NCI-H510A treated with DMSO at 0.1 percent for 48 hours (cell line): ENCODE measurements at regions not wholly inside any gene's neighbourhood (a gene's known extent, or its start where the extent isn't known, plus 50 kb on each side); places are given as distances from the start of the nearest gene placed in this dataset.
"Not testable (repeated sequence)": the region's sequence is repeated elsewhere in the genome, so short reads cannot be mapped to it uniquely, and the experiment has no call there.

Experiments used
- DNase-seq: peaks from one replicate; lab custom pipeline; 2025; lab: John Stamatoyannopoulos, UW

DNA sequence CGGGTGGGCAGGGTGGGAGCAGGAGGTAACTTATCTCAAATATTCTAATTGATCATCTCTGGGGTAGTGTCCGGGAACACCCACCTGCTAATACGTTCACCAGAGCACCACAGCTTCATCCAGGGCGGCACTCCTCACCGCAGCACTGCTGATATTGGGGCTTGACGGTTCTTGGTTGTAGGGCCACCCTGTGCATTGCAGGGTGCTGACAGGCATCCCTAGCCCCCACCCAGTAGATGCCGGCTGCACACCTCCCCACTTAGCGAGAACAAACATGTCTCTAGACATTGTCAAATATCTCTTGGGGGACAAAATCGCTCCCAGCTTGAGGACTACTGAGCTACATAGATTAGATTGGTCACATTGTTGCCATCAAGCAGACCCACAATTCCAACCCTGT, 73.9 kb upstream of the WASF3 start:
- no peak for DNase-seq

DNA sequence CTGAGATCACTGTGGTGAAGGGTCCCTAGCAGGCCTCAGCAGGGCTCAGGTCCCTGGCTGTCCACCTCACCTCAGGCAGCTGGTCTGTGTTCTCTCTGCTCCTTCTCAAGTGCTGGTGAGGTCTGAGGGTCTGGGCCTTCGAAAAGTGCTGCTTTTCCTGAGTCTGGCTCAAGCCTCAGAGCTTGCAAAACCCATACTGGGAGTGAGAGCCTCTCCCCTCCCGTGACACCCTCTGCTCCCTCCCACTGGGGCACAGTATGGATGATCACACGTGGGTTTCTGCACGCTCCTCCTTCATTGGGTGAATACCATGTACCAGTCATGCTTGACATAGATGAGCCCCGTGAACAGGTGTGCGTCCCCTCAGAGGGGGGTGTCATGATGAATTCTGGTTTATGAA, 73.3 kb upstream of the WASF3 start:
- no peak for DNase-seq

GRCh38 chr13:26485288-26485687, 72.2 kb upstream of the WASF3 start:
- DNase-seq = no peak

DNA sequence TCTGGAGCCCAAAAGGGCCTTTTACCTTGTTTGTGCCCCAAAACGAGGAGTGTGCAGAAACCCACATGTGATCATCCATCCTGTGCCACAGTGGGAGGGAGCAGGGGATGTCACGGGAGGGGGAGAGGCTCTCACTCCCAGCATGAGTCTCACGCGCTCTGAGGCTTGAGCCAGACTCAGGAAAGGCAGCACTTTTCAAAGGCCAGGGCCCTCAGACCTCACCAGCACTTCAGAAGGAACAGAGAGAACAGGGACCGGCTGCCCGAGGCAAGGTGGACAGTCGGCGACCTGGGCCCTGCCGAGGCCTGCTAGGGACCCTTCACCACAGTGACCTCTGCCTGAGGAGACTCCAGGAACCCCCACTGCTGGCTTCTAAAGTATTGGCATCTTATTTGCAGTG, 71.7 kb upstream of the WASF3 start:
- no peak for DNase-seq

DNA sequence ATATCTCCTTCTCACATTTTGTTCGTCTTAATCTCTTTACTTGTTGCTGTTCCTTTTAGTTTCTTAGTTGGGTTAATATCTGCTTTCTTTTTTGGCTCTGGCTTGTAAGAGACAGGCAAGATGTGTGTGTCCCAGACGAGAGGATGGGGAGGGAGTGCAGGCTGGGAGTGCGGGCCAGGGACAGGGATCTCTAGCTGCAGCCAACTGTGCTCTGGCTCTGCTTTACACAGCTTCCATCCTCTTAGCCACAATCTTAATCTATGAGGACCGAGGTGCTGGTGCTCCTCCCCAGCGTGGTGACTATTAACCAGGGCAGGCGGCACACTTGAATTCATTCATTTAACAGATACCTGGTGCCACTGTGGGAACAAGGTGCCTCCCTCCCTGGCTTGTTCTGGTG, 70.9 kb upstream of the WASF3 start:
- DNase-seq = no peak

GRCh38 chr13:26487781-26488180, 69.7 kb upstream of the WASF3 start:
- no peak for DNase-seq

GRCh38 chr13:26488236-26489003, 69.1 kb upstream of the WASF3 start:
- no peak for DNase-seq

DNA sequence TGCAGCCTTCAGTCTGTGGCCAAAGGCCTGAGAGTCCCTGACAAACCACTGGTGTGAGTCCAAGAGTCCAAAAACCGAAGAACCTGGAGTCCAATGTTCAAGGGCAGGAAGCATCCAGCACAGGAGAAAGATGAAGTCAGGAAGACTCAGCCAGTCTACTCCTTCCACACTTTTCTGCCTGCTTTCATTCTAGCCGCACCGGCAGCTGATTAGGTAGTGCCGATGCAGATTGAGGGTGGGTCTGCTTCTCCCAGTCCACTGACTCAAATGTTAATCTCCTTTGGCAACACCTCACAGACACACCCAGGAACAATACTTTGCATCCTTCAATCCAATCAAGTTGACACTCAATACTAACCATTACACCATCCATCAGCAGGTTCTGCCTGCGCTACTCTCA, 65.2 kb upstream of the WASF3 start:
- not testable (repeated sequence) for DNase-seq

DNA sequence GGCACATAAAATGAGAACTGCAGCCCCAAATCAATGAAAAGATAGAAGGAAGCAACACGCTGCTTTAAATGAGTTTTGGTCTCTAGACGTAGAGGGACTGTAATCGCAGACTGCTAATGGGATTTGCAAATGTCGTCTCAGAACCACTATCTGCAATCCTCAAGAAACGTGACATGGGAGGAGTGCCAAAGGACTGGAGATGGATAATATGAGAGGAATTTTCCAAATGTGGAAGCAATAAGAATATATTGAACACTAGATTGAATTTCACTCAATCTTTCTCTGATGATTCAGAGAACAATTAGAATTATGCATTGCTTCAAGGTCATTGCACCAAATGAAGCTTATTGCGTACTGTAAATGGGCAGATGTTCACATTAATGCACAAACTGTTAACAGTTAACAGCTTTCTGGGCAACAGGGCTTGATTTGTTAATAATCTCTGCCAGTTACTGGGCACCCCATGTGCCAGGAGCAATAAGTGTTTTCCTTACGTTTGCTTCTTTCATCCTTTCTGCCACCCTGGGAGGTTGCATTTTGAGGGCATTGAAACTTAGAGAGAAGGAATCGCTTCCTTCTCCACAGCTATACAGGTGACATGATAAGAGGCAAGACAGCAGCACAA, 62.8 kb upstream of the WASF3 start:
- DNase-seq = no peak

DNA sequence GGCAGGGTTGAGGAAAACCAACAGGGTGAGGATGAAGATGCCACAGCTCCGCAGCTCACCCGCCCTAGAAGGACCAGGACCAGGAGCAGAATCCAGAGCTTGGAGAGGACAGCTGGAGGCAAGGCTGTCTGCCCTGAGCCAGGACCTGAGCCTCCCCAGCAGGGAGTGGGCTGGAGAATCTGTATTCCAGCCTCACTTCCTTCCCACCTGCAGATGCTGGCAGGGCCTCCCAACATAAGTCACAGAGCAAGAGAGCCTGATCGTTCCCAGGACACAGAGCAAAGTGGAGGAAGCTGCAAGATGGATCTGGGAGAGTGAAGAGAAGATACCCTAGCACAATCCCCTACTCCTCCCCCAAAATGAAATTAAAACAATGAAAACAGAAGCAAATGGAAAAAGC, 61.7 kb upstream of the WASF3 start:
- DNase-seq = no peak

DNA sequence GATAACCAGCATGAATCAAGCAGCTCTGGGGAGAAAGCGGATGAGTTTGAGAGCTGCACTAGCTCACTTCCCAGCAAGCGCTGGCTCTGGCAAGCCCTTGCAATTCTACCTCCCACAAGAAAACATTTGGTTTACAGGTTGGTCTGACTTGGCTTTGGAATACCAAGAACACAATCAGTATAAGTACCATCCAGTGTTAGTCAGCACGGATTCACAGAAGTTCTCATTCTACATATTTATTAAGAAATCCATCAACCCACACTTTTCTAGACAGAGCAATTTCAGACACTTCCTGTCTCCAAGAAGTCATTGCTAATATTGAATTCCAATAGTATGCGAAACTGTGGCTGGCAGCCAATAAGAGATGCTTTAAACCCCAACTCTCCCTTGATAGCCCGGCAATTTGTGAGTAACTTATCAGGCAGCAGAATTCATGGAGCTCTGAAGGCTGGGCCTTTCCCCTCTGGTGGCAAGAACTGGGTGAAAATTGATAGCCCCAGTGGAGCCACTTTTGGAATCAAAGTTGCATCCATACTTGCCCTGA, 59.4 kb upstream of the WASF3 start:
- DNase-seq = no peak

GRCh38 chr13:26498656-26499601, 58.6 kb upstream of the WASF3 start:
- DNase-seq = peak; percentile 6

- peak; percentile 2 for DNase-seq
Measured at GRCh38 chr13:26500618-26501320, 56.7 kb upstream of the WASF3 start.

GRCh38 chr13:26501641-26502040, 55.8 kb upstream of the WASF3 start:
- DNase-seq = no peak

DNA sequence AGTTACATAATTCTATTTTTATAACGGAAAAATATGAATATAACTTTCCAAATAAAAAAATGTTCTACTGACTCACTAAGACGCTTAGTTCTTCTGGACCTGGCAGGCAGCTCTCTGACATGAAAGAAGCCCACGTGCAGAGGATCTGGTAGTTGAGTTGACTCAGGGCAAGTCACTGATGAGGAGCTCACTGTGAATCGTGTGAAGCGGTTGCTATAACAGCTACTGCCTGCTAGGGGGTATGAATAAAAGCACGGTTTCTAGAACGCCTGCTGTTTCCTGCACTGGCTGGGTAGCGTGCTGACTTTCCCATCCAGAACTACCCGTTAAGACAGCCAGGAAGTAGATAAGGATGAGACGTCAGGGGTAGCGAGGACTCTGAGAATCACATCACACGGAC, 54.7 kb upstream of the WASF3 start:
- DNase-seq = no peak

- DNase-seq = no peak
Measured at GRCh38 chr13:26503826-26504594, 53.5 kb upstream of the WASF3 start.
